ENCODE measurements at regions not wholly inside any gene's neighbourhood (a gene's known extent, or its start where the extent isn't known, plus 50 kb on each side); places are given as distances from the start of the nearest gene placed in this dataset.

DNA sequence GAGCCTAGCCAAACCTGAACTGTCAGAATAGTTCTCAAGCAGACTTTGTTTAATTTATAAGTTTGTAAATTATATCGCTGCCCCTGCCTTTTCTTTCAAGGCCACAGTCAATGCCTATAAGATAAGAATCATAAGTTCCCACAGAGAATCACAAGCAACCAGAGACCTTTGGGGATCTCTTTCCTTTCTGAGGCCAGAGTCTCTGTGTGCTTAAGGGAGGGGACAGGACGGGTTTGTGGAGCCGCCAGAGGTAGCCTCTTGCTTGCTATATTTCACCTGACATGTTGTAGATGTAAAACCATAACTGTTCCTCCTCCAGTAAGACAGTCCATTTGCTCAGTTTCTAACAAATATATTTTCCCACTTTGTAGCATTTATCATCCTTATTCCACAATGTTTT lies 458.8 kb downstream of the RFC3 start:
- TF ChIP-seq, protein P1, sequence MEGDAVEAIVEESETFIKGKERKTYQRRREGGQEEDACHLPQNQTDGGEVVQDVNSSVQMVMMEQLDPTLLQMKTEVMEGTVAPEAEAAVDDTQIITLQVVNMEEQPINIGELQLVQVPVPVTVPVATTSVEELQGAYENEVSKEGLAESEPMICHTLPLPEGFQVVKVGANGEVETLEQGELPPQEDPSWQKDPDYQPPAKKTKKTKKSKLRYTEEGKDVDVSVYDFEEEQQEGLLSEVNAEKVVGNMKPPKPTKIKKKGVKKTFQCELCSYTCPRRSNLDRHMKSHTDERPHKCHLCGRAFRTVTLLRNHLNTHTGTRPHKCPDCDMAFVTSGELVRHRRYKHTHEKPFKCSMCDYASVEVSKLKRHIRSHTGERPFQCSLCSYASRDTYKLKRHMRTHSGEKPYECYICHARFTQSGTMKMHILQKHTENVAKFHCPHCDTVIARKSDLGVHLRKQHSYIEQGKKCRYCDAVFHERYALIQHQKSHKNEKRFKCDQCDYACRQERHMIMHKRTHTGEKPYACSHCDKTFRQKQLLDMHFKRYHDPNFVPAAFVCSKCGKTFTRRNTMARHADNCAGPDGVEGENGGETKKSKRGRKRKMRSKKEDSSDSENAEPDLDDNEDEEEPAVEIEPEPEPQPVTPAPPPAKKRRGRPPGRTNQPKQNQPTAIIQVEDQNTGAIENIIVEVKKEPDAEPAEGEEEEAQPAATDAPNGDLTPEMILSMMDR (IDR thresholded peaks at IDR 0.05): no peak
- TF ChIP-seq POLR2A (IDR thresholded peaks at IDR 0.05): no peak
